Stimulated activated CD4-positive, alpha-beta T cell treated with anti-CD3 and anti-CD28 coated beads, TNF-alpha, amount 100 ng/mL, for 24 hours (primary cell): ENCODE measurements at regions not wholly inside any gene's neighbourhood (a gene's known extent, or its start where the extent isn't known, plus 50 kb on each side); places are given as distances from the start of the nearest gene placed in this dataset.

Experiments
- DNase-seq, 3 experiments: peaks; one replicate each; pipeline ENCODE4 v3.0.0-alpha.2; 2020; ENCODE audit warnings: low read depth in 3 of 3

DNA sequence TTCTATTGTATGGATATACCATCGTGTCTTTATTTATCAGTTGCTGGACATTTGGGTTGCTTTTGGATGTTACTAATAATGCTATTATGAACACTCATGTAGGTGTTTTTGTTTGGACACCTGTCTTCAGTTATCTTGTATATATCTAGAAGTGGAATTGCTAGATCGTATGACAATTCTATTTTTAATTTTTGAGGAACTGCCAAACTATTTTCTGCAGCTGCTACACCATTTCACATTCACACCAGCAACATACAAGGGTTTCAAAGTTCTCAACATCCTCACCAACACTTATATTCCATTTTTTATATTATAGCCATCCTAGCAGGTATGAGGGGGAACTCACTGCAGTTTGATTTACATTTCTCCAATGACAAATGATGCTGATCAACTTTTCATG lies 324.6 kb downstream of the CAAP1 start:
- no peak for DNase-seq

- DNase-seq, result no peak
Observed at GRCh38 chr9:26566141-26566540, 326.5 kb downstream of the CAAP1 start.

DNA sequence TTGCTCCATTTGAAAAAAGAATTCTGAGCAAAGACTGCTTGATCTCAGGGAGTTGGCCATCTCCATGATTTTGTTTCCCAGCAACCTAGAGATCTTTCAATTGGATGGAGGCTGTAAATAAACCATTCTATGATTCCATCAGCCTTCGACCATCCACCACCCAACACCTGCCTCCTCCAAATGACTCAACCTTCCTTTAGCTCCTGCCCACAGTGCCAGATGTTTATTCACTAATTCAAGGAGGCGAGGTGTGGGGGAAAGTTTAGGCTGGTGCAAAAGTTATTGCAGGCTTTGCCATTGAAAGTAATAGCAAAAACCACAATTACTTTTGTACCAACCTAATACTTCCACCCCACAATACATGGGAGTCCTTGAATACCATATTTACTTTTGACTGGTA lies 327.5 kb downstream of the CAAP1 start:
- no peak for DNase-seq

DNA sequence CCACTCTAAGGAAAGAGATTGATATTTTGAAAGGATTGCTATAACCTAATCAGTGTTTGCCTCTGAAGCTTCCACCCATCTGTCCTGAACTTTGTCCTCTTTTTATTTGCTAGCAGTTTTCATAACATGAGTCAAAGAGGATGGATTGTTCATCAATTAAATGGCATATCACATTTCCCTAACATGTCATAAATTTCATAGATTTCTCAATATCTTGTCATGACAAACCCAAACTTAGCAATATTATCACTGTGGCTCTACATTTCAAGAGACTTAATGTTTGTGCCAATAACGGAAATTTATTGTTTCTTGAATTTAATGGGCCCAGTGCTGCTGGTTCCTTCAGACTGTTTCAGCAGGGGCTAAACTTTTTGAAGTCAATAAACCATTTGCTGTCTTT lies 330.3 kb downstream of the CAAP1 start:
- no peak for DNase-seq

DNA sequence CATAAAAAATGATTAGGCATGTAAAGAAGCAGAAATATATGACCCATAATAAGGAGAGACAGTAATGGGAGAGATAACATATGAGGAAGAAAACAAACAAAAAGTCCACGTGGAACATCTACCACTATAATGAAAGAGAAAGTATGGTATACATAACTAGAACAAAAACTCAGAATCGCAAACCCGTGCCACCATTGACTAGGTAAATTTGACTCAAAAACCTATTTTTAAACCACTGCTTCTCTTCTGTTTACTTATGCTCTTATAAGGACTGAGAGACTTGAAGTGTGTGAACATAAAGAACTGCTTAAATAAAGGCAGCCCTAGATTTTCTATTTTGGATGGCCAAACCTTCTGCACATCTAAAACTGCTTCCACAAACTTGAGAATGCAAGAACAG lies 330.7 kb downstream of the CAAP1 start:
- DNase-seq, result no peak

DNA sequence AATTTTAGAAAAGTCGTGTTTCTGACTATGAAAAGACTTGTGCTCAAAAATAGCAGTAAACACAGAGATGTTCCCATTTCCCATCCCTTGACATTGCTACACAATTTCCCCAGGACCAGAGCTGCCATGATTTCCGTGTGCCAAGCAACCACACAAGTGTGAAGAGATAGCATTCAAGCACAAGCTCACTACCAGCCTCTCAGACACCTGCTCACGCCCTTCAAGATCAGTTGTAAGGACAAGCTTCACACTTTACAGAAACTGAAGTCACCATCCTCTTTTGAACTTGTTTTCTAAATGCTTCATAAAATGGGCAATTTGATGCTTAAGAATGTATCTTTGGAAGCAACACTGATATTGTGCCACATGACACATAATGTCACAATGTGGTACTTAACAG lies 333.1 kb downstream of the CAAP1 start:
- no peak for DNase-seq

DNA sequence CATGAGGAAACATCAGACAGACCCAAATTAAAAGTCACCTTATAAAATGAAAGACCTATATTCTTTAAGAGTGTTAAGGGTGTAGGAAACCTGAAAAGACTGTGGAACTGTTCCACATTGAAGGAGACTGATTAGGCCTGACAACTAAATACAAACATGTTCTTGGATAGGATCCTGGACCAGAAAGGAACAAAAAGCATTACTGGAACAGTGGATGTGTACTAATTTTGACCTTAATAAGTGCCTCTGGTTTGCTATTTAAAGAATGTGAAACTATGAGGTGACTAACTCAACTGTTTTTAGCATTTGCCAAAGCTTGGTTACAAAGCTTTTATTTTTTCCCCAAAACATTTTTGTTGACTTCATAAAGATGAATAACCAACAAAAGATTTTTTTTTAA lies 340.6 kb downstream of the CAAP1 start:
- DNase-seq, result no peak

GRCh38 chr9:26551451-26551850 lies 341.2 kb downstream of the CAAP1 start:
- DNase-seq, result no peak

- no peak for DNase-seq
Observed at GRCh38 chr9:26548781-26549290, 343.8 kb downstream of the CAAP1 start.

DNA sequence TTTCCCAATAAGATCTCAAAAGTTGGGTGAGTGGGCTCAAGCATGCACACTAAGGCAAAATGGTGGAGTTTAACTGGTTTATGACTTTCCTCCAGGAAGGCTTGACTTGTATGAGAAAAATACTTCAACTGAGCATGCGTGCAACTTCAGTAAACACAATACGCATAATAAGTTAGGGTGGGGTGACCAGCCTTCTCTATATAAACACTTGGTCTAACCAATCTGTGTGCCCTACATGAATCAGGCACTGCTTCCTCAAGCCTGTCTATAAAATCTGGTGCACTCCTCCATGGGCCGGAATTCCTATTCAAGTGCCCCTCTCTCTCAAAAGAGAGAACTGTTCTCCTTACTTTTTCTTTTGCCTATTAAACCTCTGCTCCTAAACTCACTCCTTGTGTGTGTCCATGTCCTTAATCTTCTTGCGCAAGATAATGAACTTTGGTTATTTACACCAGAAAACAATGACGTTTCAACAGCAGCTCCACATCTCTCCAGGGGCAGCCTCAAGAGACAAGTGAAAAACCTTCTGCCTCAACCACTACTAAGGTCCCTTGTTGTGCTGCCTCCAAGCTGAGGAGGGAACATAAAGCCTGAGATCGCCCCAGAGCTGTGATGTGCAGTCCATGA lies 352.6 kb downstream of the CAAP1 start:
- no peak for DNase-seq

DNA sequence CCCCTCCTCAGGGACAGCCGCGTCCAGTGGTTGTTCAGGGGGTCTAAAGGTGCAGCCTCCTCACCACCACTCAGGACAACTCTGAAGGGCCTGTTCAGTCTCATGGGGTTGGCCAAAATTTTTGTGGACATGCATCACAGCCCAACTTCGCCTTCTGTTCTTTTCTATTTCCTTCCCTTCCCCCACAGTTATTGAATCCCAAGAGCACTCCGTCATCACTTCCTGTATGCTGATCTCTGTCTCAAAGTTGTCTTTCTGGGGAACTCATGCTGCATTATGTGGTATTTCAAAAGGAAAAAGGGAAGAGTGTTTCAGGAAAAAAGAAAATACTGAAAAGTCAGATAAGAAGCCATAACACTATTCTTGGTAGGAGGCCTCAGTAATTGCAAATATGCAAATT lies 355.4 kb downstream of the CAAP1 start:
- no peak for DNase-seq

GRCh38 chr9:26535151-26535550 lies 357.5 kb downstream of the CAAP1 start:
- DNase-seq, result no peak

DNA sequence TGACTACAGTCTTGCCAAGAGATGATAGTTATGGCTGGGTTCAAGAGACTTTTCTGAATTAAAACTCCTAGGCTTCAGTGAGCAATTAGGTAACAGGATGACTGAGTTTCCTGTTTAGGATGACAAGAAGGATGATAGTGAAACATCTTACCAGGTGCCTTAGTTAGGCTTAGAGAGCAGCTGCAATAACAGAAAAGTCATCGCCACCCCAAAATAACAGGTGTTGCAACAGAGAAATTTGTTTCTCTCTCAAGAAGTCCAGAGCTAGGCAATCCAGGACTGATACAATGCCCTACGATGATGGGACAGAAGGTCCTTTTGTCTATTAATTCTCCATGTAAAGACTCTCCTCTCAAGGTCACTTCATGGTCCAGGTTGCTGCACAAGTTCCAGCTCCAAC lies 361.8 kb downstream of the CAAP1 start:
- no peak for DNase-seq

- no peak for DNase-seq
Observed at GRCh38 chr9:26527931-26528330, 364.7 kb downstream of the CAAP1 start.

DNA sequence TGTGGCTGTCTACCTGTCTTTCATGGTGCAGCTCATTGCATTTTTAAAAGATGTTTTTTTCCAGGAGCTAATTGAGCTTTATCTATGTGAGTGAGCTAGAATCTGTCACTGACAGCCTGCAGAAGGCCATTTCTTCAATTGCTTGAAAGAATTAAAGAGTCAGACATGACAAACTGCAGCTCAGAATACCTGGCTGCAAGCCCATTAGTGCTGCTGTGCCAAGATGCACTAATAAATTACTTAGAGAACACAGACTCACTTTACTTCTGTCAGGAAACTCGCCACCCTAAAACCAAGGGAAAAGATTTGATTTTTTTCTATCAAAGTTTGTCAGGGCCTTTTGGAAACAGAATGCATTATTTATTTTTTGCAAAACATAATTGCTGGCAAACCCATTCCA lies 368.3 kb downstream of the CAAP1 start:
- no peak for DNase-seq

DNA sequence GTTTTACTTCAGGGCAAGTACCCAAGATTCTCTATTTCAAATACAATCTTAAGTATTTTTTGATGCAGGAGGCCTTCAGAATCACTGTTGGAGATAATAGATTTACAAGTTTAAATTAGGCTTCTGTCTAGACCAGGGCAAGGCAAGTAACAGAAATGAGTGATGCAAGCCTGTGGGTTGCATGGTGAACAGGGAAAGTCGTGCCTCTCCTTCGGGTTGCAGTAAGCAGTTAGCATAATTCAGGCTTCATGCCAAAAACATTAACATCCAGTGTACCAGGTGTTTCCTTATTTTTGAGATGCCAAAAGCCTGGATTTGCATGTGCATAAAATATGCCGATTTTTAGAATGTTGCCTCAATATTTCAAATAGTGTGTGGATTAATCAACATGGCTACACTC lies 369.0 kb downstream of the CAAP1 start:
- no peak for DNase-seq

- no peak for DNase-seq
Observed at GRCh38 chr9:26520141-26520540, 372.5 kb downstream of the CAAP1 start.

- DNase-seq, result no peak
Observed at GRCh38 chr9:26516773-26517343, 375.7 kb downstream of the CAAP1 start.

GRCh38 chr9:26513730-26514129 lies 378.9 kb downstream of the CAAP1 start:
- DNase-seq, result no peak

GRCh38 chr9:26510137-26510536 lies 382.5 kb downstream of the CAAP1 start:
- no peak for DNase-seq

DNA sequence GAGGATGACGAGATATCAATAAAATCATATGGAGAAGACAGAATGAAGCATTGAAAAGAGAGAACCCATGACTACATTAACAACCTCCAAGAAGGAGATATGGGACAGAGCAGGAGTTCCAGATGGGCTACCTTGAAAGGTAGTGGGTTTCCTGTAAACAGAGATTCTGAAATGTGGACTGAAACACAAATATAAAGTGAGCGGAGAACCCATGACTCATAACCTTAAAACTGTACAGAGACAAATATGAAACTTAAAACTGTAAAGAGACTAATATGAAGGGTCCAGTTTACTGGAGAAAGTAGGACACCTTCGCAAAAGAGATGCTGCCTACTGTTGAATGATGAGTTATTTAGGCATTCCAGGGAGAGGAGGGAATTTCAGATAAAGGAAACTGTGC lies 383.7 kb downstream of the CAAP1 start:
- DNase-seq, result no peak

DNA sequence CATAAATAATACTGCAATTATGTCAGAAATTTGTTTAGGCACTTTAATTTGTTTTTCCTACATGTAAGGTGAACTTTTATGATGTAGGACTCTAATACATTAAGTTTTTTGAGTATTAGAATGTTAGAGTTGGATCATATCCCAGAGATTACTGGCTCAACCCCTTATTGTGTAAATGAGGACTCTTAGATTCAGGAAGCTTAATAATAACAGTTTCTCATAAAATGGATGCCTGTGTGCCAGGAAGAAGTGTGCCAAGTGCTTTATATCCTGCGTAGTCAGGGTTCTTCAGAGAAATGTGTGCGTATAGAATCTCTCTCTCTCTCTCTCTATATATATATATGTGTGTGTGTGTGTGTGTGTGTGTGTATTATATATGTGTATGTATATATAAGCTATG lies 388.5 kb downstream of the CAAP1 start:
- no peak for DNase-seq

DNA sequence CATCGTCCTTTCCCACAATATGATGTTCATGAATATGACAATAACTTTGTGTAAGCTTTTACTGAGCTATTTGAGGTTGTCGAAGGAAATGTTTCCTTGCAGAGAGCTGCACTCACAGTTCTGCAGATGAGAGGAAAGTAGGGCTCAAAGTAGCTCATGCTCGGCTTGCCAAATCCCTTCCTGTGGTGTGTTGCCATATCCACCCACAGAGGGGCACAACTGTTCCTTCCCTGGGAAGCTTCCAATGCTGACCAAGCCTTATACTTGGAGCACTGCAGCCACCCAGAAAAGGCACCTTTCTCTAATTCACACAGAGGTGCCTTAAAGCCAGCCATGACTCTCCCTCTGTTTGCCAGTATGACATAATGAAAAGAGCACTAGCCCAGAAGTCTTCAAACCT lies 390.3 kb downstream of the CAAP1 start:
- DNase-seq, result no peak

- no peak for DNase-seq
Observed at GRCh38 chr9:26500471-26500870, 392.1 kb downstream of the CAAP1 start.
